ENCODE measurements at regions not wholly inside any gene's neighbourhood (a gene's known extent, or its start where the extent isn't known, plus 50 kb on each side); places are given as distances from the start of the nearest gene placed in this dataset.

DNA sequence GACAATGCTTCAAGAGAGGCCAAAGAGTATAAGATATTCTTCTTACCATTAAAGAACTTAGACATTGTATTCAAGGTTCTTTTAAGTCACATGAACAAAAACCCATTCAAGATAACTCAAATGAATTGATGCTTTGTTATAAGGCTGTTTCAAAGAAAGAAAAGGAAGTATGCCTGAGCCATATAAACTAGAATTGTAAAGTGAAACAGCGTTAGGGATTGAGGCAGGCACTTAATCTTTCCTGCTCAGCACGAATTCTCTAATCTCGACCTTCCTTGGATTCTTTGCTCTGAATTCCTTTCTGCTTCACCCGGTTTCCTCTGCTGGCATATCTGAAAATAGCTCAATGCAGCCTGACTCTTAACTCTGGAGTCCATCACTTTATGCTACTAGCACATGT lies 595.4 kb downstream of the DIAPH3 start:
- TF ChIP-seq CTCF (IDR thresholded peaks at IDR 0.05), result no peak
- H3K4me3 ChIP-seq, result no peak overlapping the region

DNA sequence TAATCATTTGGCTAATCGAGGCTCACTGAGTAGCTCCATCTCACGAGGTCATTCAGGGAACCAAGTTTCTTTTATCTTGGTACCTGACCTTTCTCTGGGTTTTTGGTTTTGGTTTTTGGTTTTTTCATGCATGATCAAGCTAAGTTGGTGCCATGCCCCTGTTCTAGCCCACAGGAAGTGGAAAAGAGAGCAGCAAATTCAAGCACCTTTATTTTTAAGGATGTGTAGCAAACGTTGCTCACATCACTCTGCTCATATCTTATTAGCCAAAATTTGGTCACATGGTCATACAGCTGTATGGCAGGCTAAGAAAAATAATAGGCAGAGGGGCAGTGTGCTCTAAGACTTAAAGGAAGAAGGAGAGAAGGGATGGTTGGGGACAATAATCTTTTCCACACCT lies 593.5 kb downstream of the DIAPH3 start:
- Histone ChIP-seq H3K36me3 (no peaks in the 10 kb centered on the region), H3K27ac (no peak overlapping the region), H3K4me1 (ENCODE audit: control insufficient read depth in 1 of 2, low read depth in 2 of 2) (no peaks in the 10 kb centered on the region), H3K4me3 (no peak overlapping the region), H3K27me3 (replicated peaks; ENCODE audit: insufficient read depth) (no peaks in the 10 kb centered on the region), H3K9me3 (no peaks in the 10 kb centered on the region)
- ATAC-seq (ENCODE audit: insufficient number of reproducible peaks, low FRiP score, low read depth) (no peak), DNase-seq (ENCODE audit: low spot score) (no peak)
- no peak for TF ChIP-seq CTCF (IDR thresholded peaks at IDR 0.05)

More for the DNA sequence above, 595.4 kb downstream of the DIAPH3 start:
- Histone ChIP-seq H3K9me3 (no peaks in the 10 kb centered on the region), H3K27me3 (replicated peaks; ENCODE audit: insufficient read depth) (no peaks in the 10 kb centered on the region), H3K27ac (no peak overlapping the region), H3K36me3 (no peaks in the 10 kb centered on the region), H3K4me1 (ENCODE audit: control insufficient read depth in 1 of 2, low read depth in 2 of 2) (no peaks in the 10 kb centered on the region)
- ATAC-seq (ENCODE audit: insufficient number of reproducible peaks, low FRiP score, low read depth) (no peak), DNase-seq (ENCODE audit: low spot score) (no peak)

GRCh38 chr13:59584101-59584500 lies 579.6 kb downstream of the DIAPH3 start:
- Histone ChIP-seq H3K4me3 (no peak overlapping the region), H3K4me1 (ENCODE audit: control insufficient read depth in 1 of 2, low read depth in 2 of 2) (no peaks in the 10 kb centered on the region), H3K27me3 (replicated peaks; ENCODE audit: insufficient read depth) (no peaks in the 10 kb centered on the region), H3K36me3 (no peaks in the 10 kb centered on the region), H3K9me3 (no peaks in the 10 kb centered on the region), H3K27ac (no peak overlapping the region)
- TF ChIP-seq CTCF (IDR thresholded peaks at IDR 0.05), result no peak
- ATAC-seq (ENCODE audit: insufficient number of reproducible peaks, low FRiP score, low read depth) (no peak), DNase-seq (ENCODE audit: low spot score) (no peak)

DNA sequence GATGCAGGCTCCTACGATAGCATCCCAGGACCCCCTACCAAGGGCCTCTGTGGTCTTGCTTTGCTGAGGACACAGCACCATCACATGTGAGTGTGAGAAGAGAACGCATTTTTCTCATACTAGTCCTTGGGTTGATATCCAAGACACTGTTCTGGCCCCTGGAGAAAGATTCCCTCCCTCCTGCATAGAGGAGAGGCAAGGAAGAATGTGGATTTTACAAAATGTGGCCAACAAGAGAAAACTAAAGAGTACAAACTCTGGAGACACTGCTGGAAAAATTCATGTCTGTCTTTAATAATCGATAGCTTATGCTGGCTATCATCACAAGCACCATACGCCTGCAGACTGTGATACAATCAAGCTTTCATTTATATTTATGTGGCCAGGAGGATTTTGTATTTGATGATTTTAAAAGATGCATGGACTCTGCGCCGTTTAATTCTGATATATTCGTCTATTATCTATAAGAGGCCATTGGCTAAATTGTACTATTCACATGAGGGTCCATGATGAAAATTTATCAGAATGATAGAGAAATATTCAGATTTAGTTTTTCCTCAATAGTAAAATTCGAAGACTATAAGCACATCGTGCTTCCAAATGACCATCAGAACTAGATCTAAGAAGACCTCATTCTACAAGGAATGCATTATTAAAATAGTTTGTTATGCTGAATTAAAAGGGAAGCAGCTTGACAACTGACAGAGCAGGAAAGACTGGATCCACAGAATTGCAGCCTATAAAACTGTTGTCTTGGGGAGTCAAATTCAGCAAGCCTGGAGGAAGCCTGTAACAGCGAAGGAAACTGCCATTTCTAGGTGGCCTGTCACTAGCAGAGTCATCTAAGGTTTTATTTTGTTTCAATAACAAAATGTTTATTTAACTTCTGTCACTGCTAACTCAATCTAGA lies 578.7 kb downstream of the DIAPH3 start:
- H3K27ac ChIP-seq, result no peak overlapping the region
- ATAC-seq (ENCODE audit: insufficient number of reproducible peaks, low FRiP score, low read depth) (no peak), DNase-seq (ENCODE audit: low spot score) (no peak)
- TF ChIP-seq CTCF (IDR thresholded peaks at IDR 0.05), result no peak
- H3K4me3 ChIP-seq, result no peak overlapping the region
- no peaks in the 10 kb centered on the region for H3K9me3 ChIP-seq
- H3K36me3 ChIP-seq, result no peaks in the 10 kb centered on the region
- H3K4me1 ChIP-seq (ENCODE audit: control insufficient read depth in 1 of 2, low read depth in 2 of 2), result no peaks in the 10 kb centered on the region
- no peaks in the 10 kb centered on the region for H3K27me3 ChIP-seq (replicated peaks; ENCODE audit: insufficient read depth)

- no peak for ATAC-seq (ENCODE audit: insufficient number of reproducible peaks, low FRiP score, low read depth)
- H3K4me3 ChIP-seq, result no peak overlapping the region
- H3K36me3 ChIP-seq, result no peaks in the 10 kb centered on the region
Observed at GRCh38 chr13:59587030-59587429, 576.7 kb downstream of the DIAPH3 start.

More at GRCh38 chr13:59587030-59587429, 576.7 kb downstream of the DIAPH3 start:
- Histone ChIP-seq H3K27ac (no peak overlapping the region), H3K27me3 (replicated peaks; ENCODE audit: insufficient read depth) (no peaks in the 10 kb centered on the region), H3K9me3 (no peaks in the 10 kb centered on the region), H3K4me1 (ENCODE audit: control insufficient read depth in 1 of 2, low read depth in 2 of 2) (no peaks in the 10 kb centered on the region)
- TF ChIP-seq CTCF (IDR thresholded peaks at IDR 0.05), result no peak
- no peak for DNase-seq (ENCODE audit: low spot score)

Measured in thoracic aorta (tissue), 2 donors.